ENCODE measurements at regions not wholly inside any gene's neighbourhood (a gene's known extent, or its start where the extent isn't known, plus 50 kb on each side); places are given as distances from the start of the nearest gene placed in this dataset.

- TF ChIP-seq CTCF (optimal IDR thresholded peaks at IDR 0.05 in 1 of 3, IDR thresholded peaks at IDR 0.05 in 1 of 3, conservative IDR thresholded peaks at IDR 0.05 in 1 of 3; ENCODE audit: extremely low read depth in 1 of 3, insufficient read depth in 2 of 3, low read length in 3 of 3) (no peak), EZH2 (IDR thresholded peaks at IDR 0.05; ENCODE audit: low read length) (no peak)
These were observed 121.7 kb upstream of the PTPRK start for GRCh38 chr6:128642132-128642531.
